Neural cell (in vitro differentiated cells): ENCODE measurements at regions not wholly inside any gene's neighbourhood (a gene's known extent, or its start where the extent isn't known, plus 50 kb on each side); places are given as distances from the start of the nearest gene placed in this dataset.
A peak's percentile ranks its signal among the peaks of the same experiment; 100 is the strongest.

ENCODE experiments used
- H2AFZ ChIP-seq: fragments of 200-600, 300-800 bp; sonication (generic), shearing (Covaris generic); 2 replicates; pipeline ENCODE4 v1.6.0; 2014; ENCODE audit warnings: low read depth, mild to moderate bottlenecking, antibody characterized with exemption, low read length, moderate library complexity
- H3F3A ChIP-seq: fragments of 200-600 bp; shearing (Covaris generic); 2 replicates; pipeline ENCODE4 v1.6.1; 2016; ENCODE audit warnings: mild to moderate bottlenecking, moderate library complexity, mixed read lengths, antibody characterized with exemption, low read length; ENCODE audit not compliant: insufficient read depth, poor library complexity, severe bottlenecking
- H3K27ac ChIP-seq: fragments of 200-600, 300-800 bp; sonication (generic), shearing (Covaris generic); 2 replicates; pipeline ENCODE4 v1.5.1; 2014; ENCODE audit warnings: mild to moderate bottlenecking, low read length, moderate library complexity
- H3K27me3 ChIP-seq: fragments of 300-800, 200-600 bp; sonication (generic), shearing (Covaris generic); 2 replicates; pipeline ENCODE4 v1.6.0; 2014; ENCODE audit warnings: mild to moderate bottlenecking, low read depth, low read length, moderate library complexity; ENCODE audit not compliant: insufficient read depth
- H3K36me3 ChIP-seq: fragments of 300-800, 200-600 bp; sonication (generic), shearing (Covaris generic); 2 replicates; pipeline ENCODE4 v1.5.1; 2014; ENCODE audit warnings: mild to moderate bottlenecking, antibody characterized with exemption, low read length, moderate library complexity; ENCODE audit not compliant: insufficient read depth
- H3K4me2 ChIP-seq: fragments of 300-800, 200-600 bp; sonication (generic), shearing (Covaris generic); 2 replicates; pipeline ENCODE4 v1.6.0; 2014; ENCODE audit warnings: mild to moderate bottlenecking, low read length
- H3K4me3 ChIP-seq: fragments of 300-800, 200-600 bp; sonication (generic), shearing (Covaris generic); 2 replicates; pipeline ENCODE4 v1.5.1; 2014; ENCODE audit warnings: mild to moderate bottlenecking, low read length, moderate library complexity
- H3K79me2 ChIP-seq: fragments of 200-600 bp; shearing (Covaris generic); replicated peaks from 2 replicates; pipeline ENCODE4 v1.6.0; 2014; ENCODE audit warnings: mild to moderate bottlenecking, low read length, moderate library complexity; ENCODE audit not compliant: insufficient read depth
- H3K9ac ChIP-seq: fragments of 300-800, 200-600 bp; sonication (generic), shearing (Covaris generic); 2 replicates; pipeline ENCODE4 v1.6.1; 2016; ENCODE audit warnings: mild to moderate bottlenecking, low read length, mixed read lengths
- H3K9me2 ChIP-seq: fragments of 200-600 bp; shearing (Covaris generic); 2 replicates; pipeline ENCODE4 v1.6.1; 2016; ENCODE audit warnings: mild to moderate bottlenecking, low read length, mixed read lengths; ENCODE audit not compliant: insufficient read depth
- H3K9me3 ChIP-seq: fragments of 200-600, 300-800 bp; sonication (generic), shearing (Covaris generic); 2 replicates; pipeline ENCODE4 v1.6.1; 2016; ENCODE audit warnings: mild to moderate bottlenecking, mixed run types, low read length, moderate library complexity, mixed read lengths
- H4K20me1 ChIP-seq: fragments of 200-600 bp; shearing (Covaris generic); 2 replicates; pipeline ENCODE4 v1.6.1; 2016; ENCODE audit warnings: mild to moderate bottlenecking, mixed run types; ENCODE audit not compliant: insufficient read depth
- EP300 ChIP-seq: fragments of 450-650 bp; conservative IDR thresholded peaks from 2 replicates; pipeline ENCODE4 v1.6.1; 2014; ENCODE audit warnings: antibody characterized with exemption, mild to moderate bottlenecking, moderate library complexity; ENCODE audit not compliant: poor library complexity, severe bottlenecking
- EZH2 ChIP-seq: fragments of 200-600, 300-800 bp; shearing (Covaris generic), sonication (generic); IDR thresholded peaks from 2 replicates; pipeline ENCODE4 v1.6.1; 2014; ENCODE audit warnings: antibody characterized with exemption, low read length, borderline replicate concordance, mild to moderate bottlenecking; ENCODE audit not compliant: insufficient read depth, poor library complexity, severe bottlenecking
- MXI1 ChIP-seq: fragments of 450-650 bp; conservative IDR thresholded peaks from 2 replicates; pipeline ENCODE4 v1.6.1; 2014; ENCODE audit warnings: antibody characterized with exemption, mild to moderate bottlenecking; ENCODE audit not compliant: poor library complexity, severe bottlenecking
- POLR2AphosphoS5 ChIP-seq: IDR thresholded peaks from 2 replicates; pipeline ENCODE4 v1.6.1; 2012
- RAD21 ChIP-seq: fragments of 450-650 bp; conservative IDR thresholded peaks from 2 replicates; pipeline ENCODE4 v1.6.1; 2014; ENCODE audit warnings: antibody characterized with exemption, mild to moderate bottlenecking, moderate library complexity
- SMC3 ChIP-seq: fragments of 450-650 bp; conservative IDR thresholded peaks from 2 replicates; pipeline ENCODE4 v1.6.1; 2014; ENCODE audit warnings: antibody characterized with exemption, mild to moderate bottlenecking, moderate library complexity; ENCODE audit not compliant: poor library complexity
- TF ChIP-seq, protein P1 (sequence below): IDR thresholded peaks from 2 replicates; pipeline ENCODE4 v1.6.1; 2012; ENCODE audit warnings: borderline replicate concordance
- TF ChIP-seq, protein P2 (sequence below): fragments of 450-650 bp; IDR thresholded peaks from 2 replicates; pipeline ENCODE4 v1.5.1; 2014; ENCODE audit warnings: antibody characterized with exemption, mild to moderate bottlenecking, moderate library complexity; ENCODE audit not compliant: poor library complexity, severe bottlenecking

DNA sequence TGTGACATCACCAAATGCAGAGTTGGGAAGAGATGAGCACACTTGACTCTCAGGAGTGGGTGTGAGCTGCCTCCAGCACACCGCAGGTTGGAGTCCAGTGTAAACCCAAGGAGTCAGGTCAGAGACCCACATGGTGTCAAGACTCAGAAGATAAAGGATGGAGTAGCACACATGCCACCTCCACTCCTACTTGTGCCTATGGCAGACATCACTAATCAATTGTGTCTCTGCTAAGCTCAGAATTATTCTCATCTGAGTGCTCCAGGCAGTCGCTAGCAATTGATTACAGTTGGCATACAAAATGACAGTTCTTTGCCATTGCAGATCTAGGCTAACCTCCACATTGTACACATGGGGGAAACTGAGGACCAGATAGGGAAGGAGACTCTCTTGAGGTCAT lies 187.1 kb downstream of the RPS24 start:
- TF ChIP-seq MXI1 = no peak
- no peak for TF ChIP-seq SMC3
- no peak for TF ChIP-seq RAD21
- TF ChIP-seq, protein P1, sequence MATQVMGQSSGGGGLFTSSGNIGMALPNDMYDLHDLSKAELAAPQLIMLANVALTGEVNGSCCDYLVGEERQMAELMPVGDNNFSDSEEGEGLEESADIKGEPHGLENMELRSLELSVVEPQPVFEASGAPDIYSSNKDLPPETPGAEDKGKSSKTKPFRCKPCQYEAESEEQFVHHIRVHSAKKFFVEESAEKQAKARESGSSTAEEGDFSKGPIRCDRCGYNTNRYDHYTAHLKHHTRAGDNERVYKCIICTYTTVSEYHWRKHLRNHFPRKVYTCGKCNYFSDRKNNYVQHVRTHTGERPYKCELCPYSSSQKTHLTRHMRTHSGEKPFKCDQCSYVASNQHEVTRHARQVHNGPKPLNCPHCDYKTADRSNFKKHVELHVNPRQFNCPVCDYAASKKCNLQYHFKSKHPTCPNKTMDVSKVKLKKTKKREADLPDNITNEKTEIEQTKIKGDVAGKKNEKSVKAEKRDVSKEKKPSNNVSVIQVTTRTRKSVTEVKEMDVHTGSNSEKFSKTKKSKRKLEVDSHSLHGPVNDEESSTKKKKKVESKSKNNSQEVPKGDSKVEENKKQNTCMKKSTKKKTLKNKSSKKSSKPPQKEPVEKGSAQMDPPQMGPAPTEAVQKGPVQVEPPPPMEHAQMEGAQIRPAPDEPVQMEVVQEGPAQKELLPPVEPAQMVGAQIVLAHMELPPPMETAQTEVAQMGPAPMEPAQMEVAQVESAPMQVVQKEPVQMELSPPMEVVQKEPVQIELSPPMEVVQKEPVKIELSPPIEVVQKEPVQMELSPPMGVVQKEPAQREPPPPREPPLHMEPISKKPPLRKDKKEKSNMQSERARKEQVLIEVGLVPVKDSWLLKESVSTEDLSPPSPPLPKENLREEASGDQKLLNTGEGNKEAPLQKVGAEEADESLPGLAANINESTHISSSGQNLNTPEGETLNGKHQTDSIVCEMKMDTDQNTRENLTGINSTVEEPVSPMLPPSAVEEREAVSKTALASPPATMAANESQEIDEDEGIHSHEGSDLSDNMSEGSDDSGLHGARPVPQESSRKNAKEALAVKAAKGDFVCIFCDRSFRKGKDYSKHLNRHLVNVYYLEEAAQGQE = no peak
- no peak for TF ChIP-seq POLR2AphosphoS5
- no peak for TF ChIP-seq EZH2
- TF ChIP-seq, protein P2, sequence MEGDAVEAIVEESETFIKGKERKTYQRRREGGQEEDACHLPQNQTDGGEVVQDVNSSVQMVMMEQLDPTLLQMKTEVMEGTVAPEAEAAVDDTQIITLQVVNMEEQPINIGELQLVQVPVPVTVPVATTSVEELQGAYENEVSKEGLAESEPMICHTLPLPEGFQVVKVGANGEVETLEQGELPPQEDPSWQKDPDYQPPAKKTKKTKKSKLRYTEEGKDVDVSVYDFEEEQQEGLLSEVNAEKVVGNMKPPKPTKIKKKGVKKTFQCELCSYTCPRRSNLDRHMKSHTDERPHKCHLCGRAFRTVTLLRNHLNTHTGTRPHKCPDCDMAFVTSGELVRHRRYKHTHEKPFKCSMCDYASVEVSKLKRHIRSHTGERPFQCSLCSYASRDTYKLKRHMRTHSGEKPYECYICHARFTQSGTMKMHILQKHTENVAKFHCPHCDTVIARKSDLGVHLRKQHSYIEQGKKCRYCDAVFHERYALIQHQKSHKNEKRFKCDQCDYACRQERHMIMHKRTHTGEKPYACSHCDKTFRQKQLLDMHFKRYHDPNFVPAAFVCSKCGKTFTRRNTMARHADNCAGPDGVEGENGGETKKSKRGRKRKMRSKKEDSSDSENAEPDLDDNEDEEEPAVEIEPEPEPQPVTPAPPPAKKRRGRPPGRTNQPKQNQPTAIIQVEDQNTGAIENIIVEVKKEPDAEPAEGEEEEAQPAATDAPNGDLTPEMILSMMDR = no peak
- Histone ChIP-seq H3K27ac (peak overlapping the region; percentile 99), H3K4me3 (no peak overlapping the region), H3K4me2 (no peak overlapping the region), H2AFZ (no peak overlapping the region), H3K9ac (no peak overlapping the region), H3K9me2 (no peaks in the 10 kb centered on the region), H3K9me3 (no peaks in the 10 kb centered on the region), H3K27me3 (no peaks in the 10 kb centered on the region), H3K36me3 (no peaks in the 10 kb centered on the region), H3K79me2 (no peaks in the 10 kb centered on the region), H4K20me1 (no peaks in the 10 kb centered on the region), H3F3A (peaks cover 3% of the 10 kb centered on the region)

DNA sequence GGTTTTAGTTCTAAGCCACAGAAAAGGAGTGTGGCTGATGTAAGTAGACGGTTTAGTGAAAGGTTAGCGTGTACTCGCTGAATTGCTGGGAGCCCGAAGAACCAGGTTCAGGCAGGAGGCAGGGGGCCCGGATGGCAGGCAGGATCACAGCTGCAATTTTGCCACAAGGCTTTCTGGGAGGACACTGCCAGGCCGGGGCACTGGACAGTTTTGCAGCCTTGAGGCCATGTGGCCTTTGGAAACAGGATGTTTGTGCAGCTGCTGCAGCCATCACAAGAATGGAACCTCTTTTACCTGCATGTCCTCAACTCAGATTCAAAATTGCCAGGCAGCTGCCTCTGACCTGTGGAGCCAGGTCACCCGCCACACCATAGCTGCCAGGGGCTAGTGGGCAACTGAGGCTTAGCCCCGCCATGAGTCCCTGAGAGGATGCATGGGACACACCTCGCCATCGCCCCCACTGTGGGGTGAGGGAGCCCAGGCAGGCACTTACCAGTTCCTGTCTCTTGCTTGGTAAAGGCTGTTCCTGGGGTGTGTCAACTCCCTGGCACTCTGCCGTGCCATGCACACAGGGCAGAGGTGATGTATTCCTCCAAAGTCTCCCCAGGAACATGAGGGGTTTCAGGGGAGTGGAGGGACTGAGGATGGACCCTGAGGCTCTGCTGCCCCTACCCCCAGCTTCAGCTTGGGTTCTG lies 188.6 kb downstream of the RPS24 start:
- Histone ChIP-seq H3K9me3 (no peaks in the 10 kb centered on the region), H2AFZ (no peak overlapping the region), H3K79me2 (no peaks in the 10 kb centered on the region), H3K27me3 (no peaks in the 10 kb centered on the region), H3K4me2 (no peak overlapping the region), H4K20me1 (no peaks in the 10 kb centered on the region), H3K36me3 (no peaks in the 10 kb centered on the region), H3F3A (peaks cover 3% of the 10 kb centered on the region), H3K27ac (no peak overlapping the region), H3K4me3 (no peak overlapping the region), H3K9me2 (no peaks in the 10 kb centered on the region), H3K9ac (no peak overlapping the region)
- no peak for TF ChIP-seq POLR2AphosphoS5
- no peak for TF ChIP-seq EZH2
- TF ChIP-seq RAD21 = no peak

DNA sequence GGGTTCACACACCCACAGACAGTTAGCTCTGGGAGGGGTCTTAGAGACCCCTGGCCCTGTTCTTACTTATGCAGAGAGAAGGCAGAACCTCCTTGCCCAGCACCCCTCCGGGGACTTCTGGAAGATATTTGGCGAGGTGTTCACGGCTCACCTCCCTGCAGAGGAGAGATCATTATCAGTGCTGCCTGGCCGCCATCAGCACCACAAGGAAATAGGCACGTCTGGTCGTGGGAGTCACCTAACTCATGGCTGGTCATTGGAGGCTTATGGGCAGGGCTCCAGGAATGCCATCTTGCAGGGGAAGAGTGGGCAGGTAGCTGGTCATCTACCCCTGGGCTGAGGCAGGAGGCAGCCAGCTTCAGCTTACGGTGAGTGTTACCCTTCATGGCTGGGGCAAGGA lies 189.4 kb downstream of the RPS24 start:
- H3K9me3 ChIP-seq = no peaks in the 10 kb centered on the region
- TF ChIP-seq SMC3 (no peak), EP300 (no peak), MXI1 (no peak)
- H3K79me2 ChIP-seq = no peaks in the 10 kb centered on the region
- H3F3A ChIP-seq = no peaks in the 10 kb centered on the region
- no peak overlapping the region for H3K4me2 ChIP-seq
- H3K27me3 ChIP-seq = no peaks in the 10 kb centered on the region
- H2AFZ ChIP-seq = no peak overlapping the region
- H3K9me2 ChIP-seq = no peaks in the 10 kb centered on the region
- no peak overlapping the region for H3K9ac ChIP-seq
- no peaks in the 10 kb centered on the region for H3K36me3 ChIP-seq
- no peak overlapping the region for H3K4me3 ChIP-seq
- no peak overlapping the region for H3K27ac ChIP-seq
- no peaks in the 10 kb centered on the region for H4K20me1 ChIP-seq
